PC-9 (cell line): ENCODE measurements at regions not wholly inside any gene's neighbourhood (a gene's known extent, or its start where the extent isn't known, plus 50 kb on each side); places are given as distances from the start of the nearest gene placed in this dataset.

Experiments
- CTCF ChIP-seq: fragments of 200-600 bp; sonication (generic); conservative IDR thresholded peaks from 2 replicates; pipeline ENCODE4 v1.6.1; 2017; ENCODE audit warnings: mixed run types, antibody characterized with exemption, mild to moderate bottlenecking, moderate library complexity
- EZH2 ChIP-seq: fragments of 200-600 bp; sonication (generic); IDR thresholded peaks from 2 replicates; pipeline ENCODE4 v1.8.0; 2017; ENCODE audit warnings: antibody characterized with exemption, low read depth

DNA sequence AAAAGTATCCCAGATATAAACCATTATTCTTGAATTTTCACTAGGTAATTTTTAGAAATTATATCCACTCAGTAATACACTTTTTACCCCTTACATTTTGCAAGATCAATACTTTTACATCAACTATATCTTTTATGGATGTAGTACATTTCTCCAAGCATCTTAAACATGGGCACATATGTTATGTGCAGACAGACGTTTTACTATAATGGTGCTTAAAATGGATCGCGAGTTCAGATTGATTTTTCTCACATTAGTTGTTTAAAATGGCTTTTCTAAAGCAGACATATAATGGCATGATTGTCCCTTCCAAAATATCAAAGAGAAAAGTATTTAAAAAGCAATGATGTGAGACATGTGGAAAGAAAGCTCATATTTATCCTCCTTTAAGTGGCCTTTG, 786.1 kb downstream of the PDHA2 start:
- TF ChIP-seq CTCF (no peak), EZH2 (no peak)
